ENCODE measurements at regions not wholly inside any gene's neighbourhood (a gene's known extent, or its start where the extent isn't known, plus 50 kb on each side); places are given as distances from the start of the nearest gene placed in this dataset.

DNA sequence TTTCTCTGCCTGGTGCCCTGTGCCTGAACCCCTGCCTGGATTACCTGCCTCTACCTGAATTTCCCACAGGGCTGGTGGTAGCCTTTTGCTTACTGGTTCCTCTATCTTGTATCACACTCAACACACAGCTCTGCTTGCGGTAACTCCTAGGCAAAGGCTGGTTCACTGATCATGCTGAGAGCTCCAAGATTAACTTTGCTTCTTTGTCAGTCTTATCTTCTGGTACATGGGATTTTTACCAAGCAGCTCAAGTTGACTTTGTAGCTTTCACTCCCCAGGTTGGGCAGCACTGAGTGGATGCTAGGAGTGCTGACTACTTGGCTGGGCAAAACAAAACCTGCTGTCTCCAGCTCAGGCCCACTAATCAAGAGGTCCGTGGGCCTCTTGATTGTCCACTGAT, 145.9 kb upstream of the GLRA1 start:
- TF ChIP-seq POLR2AphosphoS5 (IDR thresholded peaks at IDR 0.05; ENCODE audit: low read depth, low read length) = no peak
- TF ChIP-seq, protein P1, sequence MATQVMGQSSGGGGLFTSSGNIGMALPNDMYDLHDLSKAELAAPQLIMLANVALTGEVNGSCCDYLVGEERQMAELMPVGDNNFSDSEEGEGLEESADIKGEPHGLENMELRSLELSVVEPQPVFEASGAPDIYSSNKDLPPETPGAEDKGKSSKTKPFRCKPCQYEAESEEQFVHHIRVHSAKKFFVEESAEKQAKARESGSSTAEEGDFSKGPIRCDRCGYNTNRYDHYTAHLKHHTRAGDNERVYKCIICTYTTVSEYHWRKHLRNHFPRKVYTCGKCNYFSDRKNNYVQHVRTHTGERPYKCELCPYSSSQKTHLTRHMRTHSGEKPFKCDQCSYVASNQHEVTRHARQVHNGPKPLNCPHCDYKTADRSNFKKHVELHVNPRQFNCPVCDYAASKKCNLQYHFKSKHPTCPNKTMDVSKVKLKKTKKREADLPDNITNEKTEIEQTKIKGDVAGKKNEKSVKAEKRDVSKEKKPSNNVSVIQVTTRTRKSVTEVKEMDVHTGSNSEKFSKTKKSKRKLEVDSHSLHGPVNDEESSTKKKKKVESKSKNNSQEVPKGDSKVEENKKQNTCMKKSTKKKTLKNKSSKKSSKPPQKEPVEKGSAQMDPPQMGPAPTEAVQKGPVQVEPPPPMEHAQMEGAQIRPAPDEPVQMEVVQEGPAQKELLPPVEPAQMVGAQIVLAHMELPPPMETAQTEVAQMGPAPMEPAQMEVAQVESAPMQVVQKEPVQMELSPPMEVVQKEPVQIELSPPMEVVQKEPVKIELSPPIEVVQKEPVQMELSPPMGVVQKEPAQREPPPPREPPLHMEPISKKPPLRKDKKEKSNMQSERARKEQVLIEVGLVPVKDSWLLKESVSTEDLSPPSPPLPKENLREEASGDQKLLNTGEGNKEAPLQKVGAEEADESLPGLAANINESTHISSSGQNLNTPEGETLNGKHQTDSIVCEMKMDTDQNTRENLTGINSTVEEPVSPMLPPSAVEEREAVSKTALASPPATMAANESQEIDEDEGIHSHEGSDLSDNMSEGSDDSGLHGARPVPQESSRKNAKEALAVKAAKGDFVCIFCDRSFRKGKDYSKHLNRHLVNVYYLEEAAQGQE (IDR thresholded peaks at IDR 0.05; ENCODE audit: insufficient read depth in 1 of 2, low read depth in 2 of 2, low read length in 1 of 2) = no peak
- TF ChIP-seq TCF7L2 (IDR thresholded peaks at IDR 0.05; ENCODE audit: low read depth, low read length) = no peak
- TF ChIP-seq, protein P2, sequence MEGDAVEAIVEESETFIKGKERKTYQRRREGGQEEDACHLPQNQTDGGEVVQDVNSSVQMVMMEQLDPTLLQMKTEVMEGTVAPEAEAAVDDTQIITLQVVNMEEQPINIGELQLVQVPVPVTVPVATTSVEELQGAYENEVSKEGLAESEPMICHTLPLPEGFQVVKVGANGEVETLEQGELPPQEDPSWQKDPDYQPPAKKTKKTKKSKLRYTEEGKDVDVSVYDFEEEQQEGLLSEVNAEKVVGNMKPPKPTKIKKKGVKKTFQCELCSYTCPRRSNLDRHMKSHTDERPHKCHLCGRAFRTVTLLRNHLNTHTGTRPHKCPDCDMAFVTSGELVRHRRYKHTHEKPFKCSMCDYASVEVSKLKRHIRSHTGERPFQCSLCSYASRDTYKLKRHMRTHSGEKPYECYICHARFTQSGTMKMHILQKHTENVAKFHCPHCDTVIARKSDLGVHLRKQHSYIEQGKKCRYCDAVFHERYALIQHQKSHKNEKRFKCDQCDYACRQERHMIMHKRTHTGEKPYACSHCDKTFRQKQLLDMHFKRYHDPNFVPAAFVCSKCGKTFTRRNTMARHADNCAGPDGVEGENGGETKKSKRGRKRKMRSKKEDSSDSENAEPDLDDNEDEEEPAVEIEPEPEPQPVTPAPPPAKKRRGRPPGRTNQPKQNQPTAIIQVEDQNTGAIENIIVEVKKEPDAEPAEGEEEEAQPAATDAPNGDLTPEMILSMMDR (IDR thresholded peaks at IDR 0.05) = no peak
- no peak for TF ChIP-seq SIN3A (IDR thresholded peaks at IDR 0.05; ENCODE audit: borderline replicate concordance, insufficient read depth, low read depth, low read length)
- Histone ChIP-seq H3K9me3 (ENCODE audit: control insufficient read depth, insufficient read depth, low read depth, low read length) (no peaks in the 10 kb centered on the region), H3K4me1 (ENCODE audit: control insufficient read depth, insufficient read depth, low read length) (no peaks in the 10 kb centered on the region), H3K27me3 (ENCODE audit: control insufficient read depth, insufficient read depth, low read length) (no peaks in the 10 kb centered on the region), H3K27ac (ENCODE audit: low read length) (no peak overlapping the region), H3K4me3 (ENCODE audit: low read depth in 2 of 2, low read length in 2 of 2) (no peak overlapping the region), H3K36me3 (ENCODE audit: control insufficient read depth, insufficient read depth, low read length) (no peaks in the 10 kb centered on the region)
- DNase-seq (ENCODE audit: low read depth, low spot score) = no peak
- intact Hi-C loops (cut with micrococcal nuclease; ENCODE audit: unreplicated experiment) (no loop called here), in situ Hi-C loops (cut with HindIII; ENCODE audit: low pct_unique_long_range_greater_than_20kb, low sequenced_read_pairs) (no loop called here)
- ATAC-seq = no peak
- ChIA-PET CTCF (no interaction called here), POLR2A (no interaction called here)
- BruUV-seq (replicated peaks) = no TSS peak

DNA sequence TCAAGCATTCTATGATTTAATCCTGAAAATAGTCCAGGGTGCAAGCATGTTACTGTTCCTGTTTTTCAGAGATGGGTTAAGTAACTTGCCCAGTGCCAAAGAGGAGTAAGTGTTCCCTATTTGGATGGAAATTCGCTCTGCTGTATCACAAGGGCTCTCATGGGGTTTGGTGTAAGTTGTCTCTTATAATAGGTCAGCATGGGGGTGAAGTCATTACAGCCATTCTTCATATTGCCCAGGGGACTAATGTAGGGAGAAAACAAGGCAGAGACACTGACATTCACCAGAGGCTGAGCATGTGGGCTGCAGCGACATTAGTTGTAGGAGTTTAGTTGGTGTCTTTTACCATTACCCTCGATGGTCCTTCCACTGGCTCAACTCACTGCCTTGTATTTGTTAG, 142.1 kb upstream of the GLRA1 start:
- Histone ChIP-seq H3K27me3 (ENCODE audit: control insufficient read depth, insufficient read depth, low read length) (no peaks in the 10 kb centered on the region), H3K4me3 (ENCODE audit: low read depth in 2 of 2, low read length in 2 of 2) (no peak overlapping the region), H3K27ac (ENCODE audit: low read length) (no peak overlapping the region), H3K9me3 (ENCODE audit: control insufficient read depth, insufficient read depth, low read depth, low read length) (no peaks in the 10 kb centered on the region), H3K4me1 (ENCODE audit: control insufficient read depth, insufficient read depth, low read length) (no peaks in the 10 kb centered on the region), H3K36me3 (ENCODE audit: control insufficient read depth, insufficient read depth, low read length) (no peaks in the 10 kb centered on the region)
- TF ChIP-seq SIN3A (IDR thresholded peaks at IDR 0.05; ENCODE audit: borderline replicate concordance, insufficient read depth, low read depth, low read length) (no peak), TCF7L2 (IDR thresholded peaks at IDR 0.05; ENCODE audit: low read depth, low read length) (no peak), POLR2AphosphoS5 (IDR thresholded peaks at IDR 0.05; ENCODE audit: low read depth, low read length) (no peak)
- TF ChIP-seq, protein P2 (IDR thresholded peaks at IDR 0.05) = no peak
- TF ChIP-seq, protein P1 (IDR thresholded peaks at IDR 0.05; ENCODE audit: insufficient read depth in 1 of 2, low read depth in 2 of 2, low read length in 1 of 2) = no peak
- BruUV-seq (replicated peaks) = no TSS peak
- intact Hi-C loops (cut with micrococcal nuclease; ENCODE audit: unreplicated experiment) = no loop called here
- ChIA-PET POLR2A (no interaction called here), CTCF (no interaction called here)
- DNase-seq (ENCODE audit: low read depth, low spot score) = no peak
- in situ Hi-C loops (cut with HindIII; ENCODE audit: low pct_unique_long_range_greater_than_20kb, low sequenced_read_pairs) = no loop called here
- no peak for ATAC-seq
